GM10266 (cell line): ENCODE measurements at regions not wholly inside any gene's neighbourhood (a gene's known extent, or its start where the extent isn't known, plus 50 kb on each side); places are given as distances from the start of the nearest gene placed in this dataset.

ENCODE experiments used
- DNase-seq: peaks from one replicate; pipeline ENCODE4 v3.0.0; 2012; ENCODE audit errors: extremely low spot score
- CTCF ChIP-seq: IDR thresholded peaks from 2 replicates; pipeline ENCODE4 v1.5.1; 2012; ENCODE audit warnings: mild to moderate bottlenecking, low read depth; ENCODE audit not compliant: control insufficient read depth, insufficient read depth; ENCODE audit errors: missing control alignments

- TF ChIP-seq CTCF, result no peak
- no peak for DNase-seq
Observed at GRCh38 chr2:20561637-20562454, 89.1 kb downstream of the HS1BP3 start.

DNA sequence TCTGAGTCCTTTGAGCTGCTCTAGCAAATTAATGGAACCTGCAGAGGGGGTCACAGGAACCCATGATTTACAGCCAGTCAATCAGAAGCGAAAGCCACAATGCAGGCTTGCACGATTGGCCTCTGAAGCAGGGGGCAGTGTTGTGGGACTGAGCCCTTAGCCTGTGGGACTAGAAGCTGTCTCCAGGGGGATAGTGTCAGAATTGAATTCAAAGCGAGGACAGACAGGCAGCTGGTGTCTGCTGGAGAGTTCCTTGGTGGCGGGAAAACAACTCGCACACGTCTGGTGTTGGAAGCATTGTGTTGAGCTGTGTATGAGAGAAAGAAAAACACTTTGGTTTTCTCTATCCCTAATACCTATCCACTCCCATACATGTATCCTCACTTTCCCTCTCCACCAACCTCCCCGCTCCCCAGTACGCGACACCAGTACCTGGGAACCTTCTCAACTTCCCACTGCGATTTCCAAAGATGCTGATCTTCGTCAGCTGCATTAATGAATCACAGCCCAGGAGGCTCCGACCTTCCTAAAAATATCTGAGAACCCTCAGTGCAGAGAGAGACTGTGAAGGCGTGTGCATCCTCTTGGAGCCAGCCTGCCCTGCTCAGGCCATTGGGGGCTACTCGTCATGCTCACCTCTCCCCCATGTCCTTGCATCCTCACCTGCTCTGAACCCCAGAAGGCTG, 88.2 kb downstream of the HS1BP3 start:
- no peak for TF ChIP-seq CTCF
- DNase-seq, result no peak

DNA sequence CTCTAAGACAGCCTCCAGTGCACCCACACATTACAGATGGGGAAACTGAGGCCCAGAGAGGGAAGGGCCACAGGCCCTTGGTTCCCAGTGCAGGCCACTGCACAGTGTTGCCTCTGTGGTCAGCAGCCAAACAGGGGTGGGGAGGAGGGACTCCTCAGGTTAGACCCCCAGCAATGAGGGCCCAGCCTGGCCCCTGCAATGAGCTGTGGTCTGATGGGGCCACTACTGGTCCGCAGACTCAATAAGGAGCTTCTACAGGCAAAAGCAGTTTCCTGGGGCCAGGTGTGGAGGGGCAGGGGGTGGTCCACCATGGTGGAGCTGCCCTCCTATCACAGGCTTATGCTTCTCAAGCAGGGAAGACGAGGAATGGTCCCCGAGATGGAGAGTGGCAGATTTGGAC, 87.6 kb downstream of the HS1BP3 start:
- no peak for DNase-seq
- no peak for TF ChIP-seq CTCF

DNA sequence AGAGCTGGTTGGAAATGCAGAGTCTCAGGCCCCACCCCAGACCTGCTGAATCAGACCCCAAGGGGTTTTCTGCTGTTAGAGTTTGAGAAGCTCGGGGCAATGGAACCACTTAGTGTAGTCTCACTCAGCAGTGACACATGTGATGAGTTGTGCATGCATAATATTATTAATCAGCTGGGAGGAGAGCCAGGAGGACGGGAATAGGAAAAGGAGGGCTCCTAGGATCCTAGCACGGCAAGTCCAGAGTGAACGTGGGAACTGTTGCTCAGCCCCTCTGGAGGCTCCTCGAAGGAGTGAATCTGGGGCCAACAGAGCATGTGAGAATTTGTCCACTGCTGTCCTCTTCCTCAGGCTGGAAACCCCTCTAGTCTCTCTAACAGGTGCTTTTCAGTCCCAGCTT, 87.1 kb downstream of the HS1BP3 start:
- TF ChIP-seq CTCF, result no peak
- no peak for DNase-seq

GRCh38 chr2:20565101-20565622, 85.7 kb downstream of the HS1BP3 start:
- DNase-seq, result no peak
- TF ChIP-seq CTCF, result no peak

GRCh38 chr2:20565623-20566236, 85.2 kb downstream of the HS1BP3 start:
- TF ChIP-seq CTCF, result no peak
- DNase-seq, result no peak

DNA sequence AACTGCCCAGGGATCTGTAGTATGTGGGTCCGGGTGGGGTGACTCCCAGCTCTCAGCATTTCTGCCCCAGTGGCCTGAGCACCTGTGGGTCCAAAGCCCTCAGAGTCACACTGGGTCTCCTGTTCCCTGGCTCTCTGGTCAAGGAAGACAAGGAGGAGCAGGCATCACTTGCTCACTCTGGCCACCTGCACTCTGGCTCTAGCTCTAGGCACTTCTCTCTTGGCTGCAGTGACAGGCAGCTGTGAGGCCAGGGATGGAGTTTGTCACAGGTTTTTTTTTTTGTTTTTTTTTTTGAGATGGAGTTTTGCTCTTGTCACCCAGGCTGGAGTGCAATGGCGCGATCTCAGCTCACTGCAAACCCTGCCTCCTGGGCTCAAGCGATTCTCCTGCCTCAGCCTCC, 84.6 kb downstream of the HS1BP3 start:
- TF ChIP-seq CTCF, result no peak
- DNase-seq, result no peak
